AG09309 (cell line): ENCODE measurements at regions not wholly inside any gene's neighbourhood (a gene's known extent, or its start where the extent isn't known, plus 50 kb on each side); places are given as distances from the start of the nearest gene placed in this dataset.

ENCODE experiments used
- DNase-seq: peaks from one replicate; pipeline ENCODE4 v3.0.0-alpha.2; 2010; ENCODE audit warnings: low read depth
- H3K4me3 ChIP-seq: 2 replicates; pipeline ENCODE4 v1.5.1; 2011; ENCODE audit warnings: mild to moderate bottlenecking, low read depth, low read length, moderate library complexity; ENCODE audit not compliant: control insufficient read depth
- TF ChIP-seq, protein P1 (sequence below): IDR thresholded peaks from 2 replicates; pipeline ENCODE4 v1.5.1; 2011; ENCODE audit warnings: mild to moderate bottlenecking, low read depth, low read length, inconsistent platforms; ENCODE audit not compliant: insufficient read depth, control insufficient read depth; ENCODE audit errors: missing control alignments

DNA sequence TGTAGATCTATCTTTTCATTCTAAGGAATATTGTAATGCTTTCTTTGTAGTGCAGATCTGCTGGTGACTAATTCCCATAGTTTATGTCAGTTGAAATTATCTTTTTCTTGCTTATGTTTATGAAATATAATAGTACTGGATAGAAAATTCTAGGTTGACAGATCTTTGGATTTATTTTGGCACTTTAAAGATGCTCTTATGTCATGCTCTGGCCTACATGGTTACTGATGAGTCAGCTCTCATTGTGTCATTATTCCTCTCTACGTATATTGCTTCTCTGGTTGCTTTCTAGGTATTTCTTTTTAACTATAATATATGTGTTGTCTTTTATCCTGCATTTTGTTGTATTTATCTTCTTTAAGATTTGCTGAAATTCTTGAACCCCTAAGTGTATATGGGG is 955.5 kb upstream of the CHORDC1 start:
- DNase-seq = no peak
- TF ChIP-seq, protein P1, sequence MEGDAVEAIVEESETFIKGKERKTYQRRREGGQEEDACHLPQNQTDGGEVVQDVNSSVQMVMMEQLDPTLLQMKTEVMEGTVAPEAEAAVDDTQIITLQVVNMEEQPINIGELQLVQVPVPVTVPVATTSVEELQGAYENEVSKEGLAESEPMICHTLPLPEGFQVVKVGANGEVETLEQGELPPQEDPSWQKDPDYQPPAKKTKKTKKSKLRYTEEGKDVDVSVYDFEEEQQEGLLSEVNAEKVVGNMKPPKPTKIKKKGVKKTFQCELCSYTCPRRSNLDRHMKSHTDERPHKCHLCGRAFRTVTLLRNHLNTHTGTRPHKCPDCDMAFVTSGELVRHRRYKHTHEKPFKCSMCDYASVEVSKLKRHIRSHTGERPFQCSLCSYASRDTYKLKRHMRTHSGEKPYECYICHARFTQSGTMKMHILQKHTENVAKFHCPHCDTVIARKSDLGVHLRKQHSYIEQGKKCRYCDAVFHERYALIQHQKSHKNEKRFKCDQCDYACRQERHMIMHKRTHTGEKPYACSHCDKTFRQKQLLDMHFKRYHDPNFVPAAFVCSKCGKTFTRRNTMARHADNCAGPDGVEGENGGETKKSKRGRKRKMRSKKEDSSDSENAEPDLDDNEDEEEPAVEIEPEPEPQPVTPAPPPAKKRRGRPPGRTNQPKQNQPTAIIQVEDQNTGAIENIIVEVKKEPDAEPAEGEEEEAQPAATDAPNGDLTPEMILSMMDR = no peak
- no peak overlapping the region for H3K4me3 ChIP-seq

DNA sequence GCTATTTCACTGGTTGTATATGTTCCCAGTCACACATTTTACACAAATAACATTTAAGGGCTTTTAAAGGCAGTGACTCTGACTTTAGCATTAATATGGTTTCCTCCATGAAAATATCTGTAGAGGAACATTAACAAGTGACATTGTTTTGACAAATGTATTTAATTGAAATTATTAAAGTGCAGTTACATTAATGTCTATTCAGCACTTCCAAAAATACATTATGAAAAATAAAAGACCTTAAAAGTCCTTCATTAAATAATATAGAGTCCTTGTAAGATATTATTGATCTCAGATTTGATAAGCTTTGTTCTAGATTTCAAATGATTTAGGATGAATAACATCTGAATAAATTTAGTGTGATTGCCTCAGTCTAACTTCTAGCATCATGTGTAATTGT is 951.9 kb upstream of the CHORDC1 start:
- TF ChIP-seq, protein P1 = no peak
- no peak overlapping the region for H3K4me3 ChIP-seq
- no peak for DNase-seq

DNA sequence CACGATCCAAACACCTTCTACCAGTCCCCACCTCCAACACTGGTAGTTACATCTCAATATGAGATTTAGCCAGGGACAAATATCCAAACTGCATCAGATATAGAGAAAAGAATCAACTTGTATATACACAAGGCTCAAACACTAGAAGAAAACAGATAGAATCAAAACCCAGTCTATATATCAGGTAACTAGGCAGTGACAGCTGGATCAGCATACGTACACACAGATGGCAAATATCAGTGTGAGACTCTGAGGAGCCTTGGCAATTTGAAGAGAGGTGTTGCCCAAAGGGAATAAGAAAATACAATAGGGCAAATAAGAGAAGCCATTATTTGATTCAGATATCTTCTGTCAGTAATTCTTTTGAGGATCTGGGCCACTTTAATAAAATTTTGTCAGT is 951.3 kb upstream of the CHORDC1 start:
- TF ChIP-seq, protein P1 = no peak
- H3K4me3 ChIP-seq = no peak overlapping the region
- DNase-seq = no peak

DNA sequence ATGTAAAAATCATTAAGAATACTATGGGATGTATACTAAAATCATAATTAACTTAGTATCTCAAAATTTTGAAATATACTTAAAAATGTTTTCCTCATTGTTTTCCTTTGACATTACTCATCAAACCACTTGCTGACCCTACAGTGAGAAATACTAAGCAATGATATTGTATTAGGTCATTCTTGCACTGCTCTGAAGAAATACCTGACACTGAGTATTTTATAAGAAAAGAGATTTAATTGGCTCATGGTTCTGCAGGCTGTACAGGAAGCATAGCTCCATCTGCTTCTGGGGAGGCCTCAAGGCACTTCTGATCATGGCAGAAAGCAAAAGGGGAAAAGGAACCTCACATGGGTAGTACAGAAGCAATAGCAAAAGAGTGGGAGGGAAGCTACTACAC is 950.9 kb upstream of the CHORDC1 start:
- TF ChIP-seq, protein P1 = no peak
- no peak for DNase-seq
- H3K4me3 ChIP-seq = no peak overlapping the region

DNA sequence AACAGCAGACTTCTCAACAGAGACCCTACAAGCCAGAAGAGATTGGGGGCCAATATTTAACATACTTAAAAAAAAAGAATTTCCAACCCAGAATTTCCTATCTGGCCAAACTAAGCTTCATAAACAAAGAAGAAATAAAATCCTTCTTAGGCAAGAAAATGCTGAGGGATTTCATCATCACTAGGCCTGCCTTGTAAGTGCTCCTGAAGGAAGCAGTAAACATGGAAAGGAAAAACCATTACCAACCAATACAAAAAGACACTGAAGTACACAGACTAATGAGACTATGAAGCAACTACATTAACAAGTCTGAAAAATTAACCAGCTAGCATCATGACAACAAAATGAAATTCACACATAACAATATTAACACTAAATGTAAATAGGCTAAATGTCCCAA is 947.9 kb upstream of the CHORDC1 start:
- no peak overlapping the region for H3K4me3 ChIP-seq
- no peak for DNase-seq
- TF ChIP-seq, protein P1 = no peak

DNA sequence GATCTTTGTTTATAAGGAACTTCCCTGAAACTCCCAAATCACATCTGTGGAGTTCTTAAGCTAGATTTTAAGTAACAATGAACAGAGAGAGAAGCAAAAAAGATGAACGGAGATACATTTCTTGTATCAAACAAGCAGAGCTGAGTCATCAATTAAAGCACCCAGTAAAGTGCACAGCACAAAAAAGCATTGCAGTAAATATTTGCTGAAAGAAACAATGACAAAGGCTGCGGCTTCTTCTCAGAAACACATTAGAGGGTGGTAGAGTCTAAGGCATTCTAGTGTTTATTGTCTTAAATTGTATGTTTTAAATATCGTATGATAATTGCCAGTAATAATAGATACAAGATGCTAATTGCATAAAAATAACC is 941.6 kb upstream of the CHORDC1 start:
- no peak overlapping the region for H3K4me3 ChIP-seq
- DNase-seq = no peak
- TF ChIP-seq, protein P1 = no peak
